ENCODE measurements at regions not wholly inside any gene's neighbourhood (a gene's known extent, or its start where the extent isn't known, plus 50 kb on each side); places are given as distances from the start of the nearest gene placed in this dataset.

DNA sequence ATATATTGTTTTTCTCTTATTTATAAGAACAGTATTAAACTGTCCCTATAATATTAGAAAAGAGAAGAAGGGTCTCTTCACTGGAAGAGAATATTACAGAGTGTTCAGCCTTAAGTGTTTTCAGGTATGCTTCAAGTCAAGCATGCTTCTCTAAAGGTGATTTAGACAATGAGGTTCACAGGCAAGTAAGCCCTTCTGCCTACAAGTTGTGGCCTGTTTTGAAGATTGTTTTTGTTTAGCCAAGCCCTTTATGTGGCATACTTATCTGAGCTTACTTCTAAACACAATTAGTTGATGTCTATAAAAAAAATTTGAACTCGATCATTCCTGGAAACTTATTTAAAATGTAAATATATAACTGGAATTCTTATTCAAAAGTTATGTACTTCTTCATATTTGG, 343.8 kb upstream of the CDH18 start:
- no peak overlapping the region for H3K23ac ChIP-seq (ENCODE audit: insufficient read length, low read depth, low read length)
- H4K20me1 ChIP-seq (ENCODE audit: control insufficient read depth, insufficient read depth, insufficient read length), result no peaks in the 10 kb centered on the region
- H2BK5ac ChIP-seq (ENCODE audit: insufficient read length, low read length), result no peak overlapping the region
- H3K9me3 Mint-ChIP-seq, result peaks cover 0 to 3% of the 10 kb centered on the region in 2 experiments; a peak in 2 of 5 replicates
- no peak overlapping the region for H3K27ac ChIP-seq (ENCODE audit: insufficient read length, low read depth, low read length)
- H4K5ac ChIP-seq (ENCODE audit: insufficient read length, low read depth, low read length), result no peak overlapping the region
- no peaks in the 10 kb centered on the region for H3K23me2 ChIP-seq (ENCODE audit: insufficient read length, low read depth, low read length, poor library complexity, severe bottlenecking)
- no peak overlapping the region for H3K56ac ChIP-seq (ENCODE audit: insufficient read length, low read depth, low read length)
- H4K8ac ChIP-seq (replicated peaks; ENCODE audit: insufficient read length, low read depth, low read length), result no peak overlapping the region
- no peaks in the 10 kb centered on the region for H3K79me1 ChIP-seq (ENCODE audit: insufficient read depth, low read depth, low read length, poor library complexity, severe bottlenecking)
- no peak overlapping the region for H2BK120ac ChIP-seq (ENCODE audit: low read depth, low read length, poor library complexity, severe bottlenecking)
- H3T11ph ChIP-seq (ENCODE audit: low read length), result no peak overlapping the region
- H2BK15ac ChIP-seq (ENCODE audit: low read depth, low read length), result no peak overlapping the region
- H2BK12ac ChIP-seq (ENCODE audit: insufficient read length, low read depth, low read length), result no peak overlapping the region
- no peak overlapping the region for H2AFZ ChIP-seq (ENCODE audit: low read length)
- H3K9ac ChIP-seq (ENCODE audit: extremely low read depth, insufficient read length, low read length), result no peak overlapping the region
- no peak overlapping the region for H4K91ac ChIP-seq (ENCODE audit: insufficient read length, low read depth, low read length)
- WGBS (ENCODE audit: extremely low coverage, insufficient read length, low lambda C conversion rate), result no CpG with 5 or more reads among the region's 1 CpG
- no peak overlapping the region for H3K18ac ChIP-seq (ENCODE audit: insufficient read length, low read depth, low read length)
- no peak overlapping the region for H3K4me3 Mint-ChIP-seq
- no peaks in the 10 kb centered on the region for H3K27me3 ChIP-seq (ENCODE audit: insufficient read depth, low read length)
- no peak overlapping the region for H2BK20ac ChIP-seq (ENCODE audit: low read depth, low read length, poor library complexity, severe bottlenecking)
- H2AK5ac ChIP-seq (ENCODE audit: insufficient read length, low read length), result no peak overlapping the region
- H3K27me3 Mint-ChIP-seq (ENCODE audit: low read depth), result no peaks in the 10 kb centered on the region
- no peak overlapping the region for H3K4me2 ChIP-seq (ENCODE audit: insufficient read depth, insufficient read length, low read length)
- no peak overlapping the region for H3K14ac ChIP-seq (ENCODE audit: insufficient read depth, low read length)
- TF ChIP-seq, protein P1, sequence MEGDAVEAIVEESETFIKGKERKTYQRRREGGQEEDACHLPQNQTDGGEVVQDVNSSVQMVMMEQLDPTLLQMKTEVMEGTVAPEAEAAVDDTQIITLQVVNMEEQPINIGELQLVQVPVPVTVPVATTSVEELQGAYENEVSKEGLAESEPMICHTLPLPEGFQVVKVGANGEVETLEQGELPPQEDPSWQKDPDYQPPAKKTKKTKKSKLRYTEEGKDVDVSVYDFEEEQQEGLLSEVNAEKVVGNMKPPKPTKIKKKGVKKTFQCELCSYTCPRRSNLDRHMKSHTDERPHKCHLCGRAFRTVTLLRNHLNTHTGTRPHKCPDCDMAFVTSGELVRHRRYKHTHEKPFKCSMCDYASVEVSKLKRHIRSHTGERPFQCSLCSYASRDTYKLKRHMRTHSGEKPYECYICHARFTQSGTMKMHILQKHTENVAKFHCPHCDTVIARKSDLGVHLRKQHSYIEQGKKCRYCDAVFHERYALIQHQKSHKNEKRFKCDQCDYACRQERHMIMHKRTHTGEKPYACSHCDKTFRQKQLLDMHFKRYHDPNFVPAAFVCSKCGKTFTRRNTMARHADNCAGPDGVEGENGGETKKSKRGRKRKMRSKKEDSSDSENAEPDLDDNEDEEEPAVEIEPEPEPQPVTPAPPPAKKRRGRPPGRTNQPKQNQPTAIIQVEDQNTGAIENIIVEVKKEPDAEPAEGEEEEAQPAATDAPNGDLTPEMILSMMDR (conservative IDR thresholded peaks at IDR 0.05), result no peak
- H3K36me3 Mint-ChIP-seq (ENCODE audit: insufficient read depth in 1 of 3, low read depth in 3 of 3), result peaks cover 0 to 4% (median 2%) of the 10 kb centered on the region in 3 experiments; a peak in 3 of 7 replicates
- no peaks in the 10 kb centered on the region for H3K9me3 ChIP-seq (ENCODE audit: control insufficient read depth, low read depth, low read length)
- no peaks in the 10 kb centered on the region for H3K79me2 ChIP-seq (ENCODE audit: insufficient read depth, low read length)
- no peak overlapping the region for H3K4ac ChIP-seq (ENCODE audit: low read depth, low read length)
- no peaks in the 10 kb centered on the region; the same call in 1 of the 2 replicates for H3K4me1 ChIP-seq (ENCODE audit: insufficient read depth, low read length)
- no peak for DNase-seq
- H3K27ac Mint-ChIP-seq, result no peak overlapping the region
- peaks cover 5 to 8% of the 10 kb centered on the region in 2 experiments for H3K4me1 Mint-ChIP-seq
